ENCODE measurements at regions not wholly inside any gene's neighbourhood (a gene's known extent, or its start where the extent isn't known, plus 50 kb on each side); places are given as distances from the start of the nearest gene placed in this dataset.

DNA sequence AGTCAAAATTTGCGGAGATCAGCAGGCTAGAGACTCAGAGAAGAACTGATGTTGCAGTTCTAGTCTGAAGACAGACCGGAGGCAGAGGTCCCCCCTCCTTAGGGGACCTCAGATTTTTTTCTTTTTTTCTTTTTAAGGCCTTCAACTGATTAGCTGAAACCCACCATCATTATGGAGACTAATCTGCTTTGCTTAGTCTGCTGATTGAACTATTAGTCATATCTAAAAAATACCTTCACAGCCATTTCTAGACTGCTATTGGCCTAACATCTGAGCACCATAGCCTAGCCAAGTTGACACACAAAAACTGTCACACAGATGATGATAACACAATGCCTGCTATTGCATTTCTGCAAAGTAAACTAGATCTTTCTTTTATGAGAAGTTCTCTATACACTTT is 141.1 kb upstream of the TNFAIP3 start:
- DNase-seq: no peak
- TF ChIP-seq POLR2A (IDR thresholded peaks at IDR 0.05; ENCODE audit: low read length): no peak
- no peak for TF ChIP-seq GATA1 (IDR thresholded peaks at IDR 0.05; ENCODE audit: low read depth, low read length)

DNA sequence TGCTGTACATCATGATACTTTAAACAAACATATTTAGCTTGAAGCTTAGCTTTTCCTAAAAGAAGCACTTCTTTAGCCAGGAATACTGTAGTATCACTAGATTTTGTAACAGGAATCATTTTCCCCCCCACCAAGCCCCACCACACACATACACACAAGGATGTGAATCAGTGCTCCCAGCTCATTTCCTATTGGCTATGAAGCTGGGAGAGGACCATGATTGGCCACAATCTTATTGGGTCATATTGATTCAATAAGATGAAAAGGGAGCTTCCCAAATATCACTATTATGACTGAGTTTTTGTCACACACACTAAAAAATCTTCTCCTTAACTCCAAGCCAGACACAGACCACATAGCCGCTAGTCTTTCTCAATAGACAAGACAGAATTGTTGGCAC is 140.5 kb upstream of the TNFAIP3 start:
- TF ChIP-seq POLR2A (IDR thresholded peaks at IDR 0.05; ENCODE audit: low read length) (no peak), GATA1 (IDR thresholded peaks at IDR 0.05; ENCODE audit: low read depth, low read length) (no peak)
- no peak for DNase-seq

DNA sequence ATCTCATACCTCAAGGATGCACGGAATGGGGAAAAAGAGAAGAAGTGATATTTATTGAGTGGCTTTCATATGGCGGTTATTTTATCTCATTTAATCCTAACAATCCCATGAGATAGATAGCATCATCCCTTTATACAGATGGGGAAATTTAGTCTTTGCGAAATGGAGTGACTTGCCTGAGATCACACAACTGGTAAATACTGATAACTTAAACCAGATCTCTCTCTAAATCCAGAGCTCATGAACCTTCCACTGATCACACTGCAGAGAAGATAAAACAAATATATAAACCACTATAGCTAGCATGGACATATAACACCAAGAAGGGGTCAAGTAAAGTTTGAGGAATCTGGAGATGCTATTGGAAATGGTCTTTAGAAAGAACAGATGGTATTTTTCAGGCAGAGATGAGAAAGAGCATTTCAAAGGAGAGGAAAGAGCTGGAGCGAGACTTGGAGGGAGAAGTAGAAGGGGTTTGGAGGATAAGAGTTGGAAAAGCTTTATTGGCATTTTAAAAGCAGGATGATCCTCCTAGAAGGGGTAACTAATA is 139.8 kb upstream of the TNFAIP3 start:
- TF ChIP-seq GATA1 (IDR thresholded peaks at IDR 0.05; ENCODE audit: low read depth, low read length): no peak
- TF ChIP-seq POLR2A (IDR thresholded peaks at IDR 0.05; ENCODE audit: low read length): no peak

DNA sequence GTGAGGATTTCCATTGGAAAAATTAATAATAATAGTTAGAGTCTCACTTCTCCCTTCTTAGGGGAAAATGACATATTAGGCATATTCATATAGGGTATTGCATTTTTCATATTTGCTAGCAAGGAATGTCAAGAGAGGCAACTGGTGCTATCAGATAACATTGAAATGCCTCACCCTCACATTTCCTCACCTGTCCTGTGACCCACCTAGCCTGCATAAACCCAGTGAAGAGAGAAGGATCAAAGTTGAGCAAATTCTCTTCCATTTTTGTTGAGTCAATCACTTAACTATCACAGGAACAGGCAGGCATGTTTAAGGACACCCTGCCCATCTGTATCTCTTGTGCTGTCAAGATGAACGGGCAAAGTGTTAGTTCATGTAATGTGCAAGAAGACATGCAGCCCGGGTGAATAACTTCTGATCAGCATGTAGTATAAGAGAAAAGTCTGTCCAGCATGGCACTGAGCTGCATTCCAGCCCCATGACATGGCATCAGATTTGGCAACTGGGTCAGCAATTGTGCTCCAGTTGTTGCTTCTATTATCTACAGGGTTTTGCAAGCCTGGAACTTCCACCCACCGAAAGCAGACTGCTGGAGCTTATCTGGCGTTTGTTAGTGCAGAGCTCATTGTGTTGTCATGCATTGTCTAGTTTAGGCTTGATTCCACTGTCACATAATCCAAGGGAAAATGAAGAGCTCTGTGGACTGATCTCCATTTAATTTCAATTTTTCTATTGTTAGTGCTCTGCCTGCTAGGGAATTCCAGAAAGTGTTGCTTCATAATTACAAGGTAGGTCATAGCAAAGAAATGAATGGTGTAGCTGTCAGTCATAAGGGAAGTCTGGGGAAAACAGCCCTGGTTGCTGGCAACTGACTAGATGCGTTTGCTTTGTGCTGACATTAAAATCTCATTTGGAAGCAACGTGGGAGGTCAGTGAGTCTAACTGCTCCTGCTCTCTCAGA is 138.4 kb upstream of the TNFAIP3 start:
- TF ChIP-seq POLR2A (IDR thresholded peaks at IDR 0.05; ENCODE audit: low read length) (no peak), GATA1 (IDR thresholded peaks at IDR 0.05; ENCODE audit: low read depth, low read length) (no peak)
- DNase-seq: no peak

More for the DNA sequence above, 139.8 kb upstream of the TNFAIP3 start:
- DNase-seq: no peak

DNA sequence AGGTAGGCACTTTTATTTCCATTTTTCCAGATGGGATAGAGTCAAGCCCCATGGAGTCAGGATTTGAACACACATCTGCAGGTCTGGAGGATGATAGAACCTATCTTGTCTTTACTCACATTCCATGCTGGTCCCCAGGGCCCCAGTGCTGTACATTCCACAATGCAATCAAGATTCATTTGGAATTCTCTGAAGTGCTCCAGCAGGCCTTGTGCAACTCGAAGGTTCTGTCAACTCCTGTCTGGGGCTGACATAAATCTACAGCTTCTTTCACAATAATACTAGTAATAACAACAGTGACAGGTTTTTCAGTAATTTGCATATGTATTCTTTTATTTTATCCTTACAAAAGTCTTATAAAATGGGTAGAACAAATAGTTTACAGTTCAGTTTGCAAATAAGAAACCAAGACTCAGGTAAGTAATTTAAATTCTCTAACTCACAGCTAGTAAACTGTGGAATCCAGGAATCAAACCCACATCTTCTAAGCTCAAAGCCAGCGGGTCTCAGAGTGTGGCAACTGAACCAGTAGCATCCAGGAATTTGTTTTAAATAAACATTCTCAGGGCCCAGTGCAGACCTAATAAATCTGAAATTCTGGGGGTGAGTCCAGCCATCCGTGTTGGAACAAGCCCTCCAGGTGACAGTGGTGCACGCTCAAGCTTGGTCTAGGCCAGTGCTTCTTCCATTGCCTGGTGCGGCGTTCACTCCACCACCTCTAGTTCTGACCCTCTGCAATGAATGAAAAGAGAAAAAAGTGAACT is 137.0 kb upstream of the TNFAIP3 start:
- no peak for TF ChIP-seq POLR2A (IDR thresholded peaks at IDR 0.05; ENCODE audit: low read length)
- no peak for TF ChIP-seq GATA1 (IDR thresholded peaks at IDR 0.05; ENCODE audit: low read depth, low read length)
- no peak for DNase-seq

DNA sequence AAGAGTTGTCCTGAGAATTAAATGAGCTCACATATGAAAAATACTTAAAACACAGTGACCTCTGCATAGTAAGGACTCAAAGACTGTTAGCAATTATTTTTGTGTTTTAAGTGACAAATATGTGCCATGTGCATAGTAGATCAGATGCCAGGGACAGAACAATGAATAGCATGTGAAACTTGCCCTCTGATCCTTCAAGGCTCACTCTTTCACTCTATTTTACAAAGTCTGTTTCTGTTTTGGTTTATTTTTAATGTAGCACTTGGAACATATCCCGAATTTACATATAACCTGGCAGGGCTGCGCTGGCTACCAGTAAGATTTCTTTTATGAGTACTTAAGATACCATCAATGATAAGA is 135.5 kb upstream of the TNFAIP3 start:
- TF ChIP-seq GATA1 (IDR thresholded peaks at IDR 0.05; ENCODE audit: low read depth, low read length): no peak
- no peak for TF ChIP-seq POLR2A (IDR thresholded peaks at IDR 0.05; ENCODE audit: low read length)
- no peak for DNase-seq

DNA sequence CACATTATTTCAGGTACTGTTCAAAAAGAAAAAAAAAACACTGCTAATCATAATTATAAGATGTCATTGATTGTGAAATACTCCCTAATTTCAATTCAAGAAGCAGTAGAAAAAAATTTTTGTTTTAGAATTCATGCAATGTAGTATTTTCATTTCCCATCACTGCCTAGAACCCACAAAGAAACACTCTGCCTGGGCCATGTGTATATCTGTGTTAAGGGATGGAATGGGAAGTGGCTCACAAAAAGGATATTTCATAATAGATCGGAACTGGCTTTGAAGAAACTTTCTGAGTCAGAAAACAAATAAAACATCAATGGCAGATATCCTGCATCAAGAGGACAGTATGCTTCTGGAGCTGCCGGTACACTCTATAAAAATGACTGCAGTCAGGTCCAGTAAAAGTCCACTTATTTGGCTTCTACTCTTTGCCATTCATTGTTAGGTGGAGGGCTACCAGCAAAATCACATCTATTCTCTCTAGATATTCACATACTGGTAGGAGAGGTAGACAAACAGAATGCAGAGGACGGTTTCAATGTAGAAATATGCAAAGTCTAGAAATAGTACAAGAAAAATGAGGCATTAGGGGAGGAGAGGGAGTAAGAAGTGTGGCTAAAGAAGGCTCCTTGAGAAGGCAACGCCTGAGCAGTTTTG is 135.0 kb upstream of the TNFAIP3 start:
- TF ChIP-seq GATA1 (IDR thresholded peaks at IDR 0.05; ENCODE audit: low read depth, low read length) (no peak), POLR2A (IDR thresholded peaks at IDR 0.05; ENCODE audit: low read length) (no peak)
- no peak for DNase-seq

DNA sequence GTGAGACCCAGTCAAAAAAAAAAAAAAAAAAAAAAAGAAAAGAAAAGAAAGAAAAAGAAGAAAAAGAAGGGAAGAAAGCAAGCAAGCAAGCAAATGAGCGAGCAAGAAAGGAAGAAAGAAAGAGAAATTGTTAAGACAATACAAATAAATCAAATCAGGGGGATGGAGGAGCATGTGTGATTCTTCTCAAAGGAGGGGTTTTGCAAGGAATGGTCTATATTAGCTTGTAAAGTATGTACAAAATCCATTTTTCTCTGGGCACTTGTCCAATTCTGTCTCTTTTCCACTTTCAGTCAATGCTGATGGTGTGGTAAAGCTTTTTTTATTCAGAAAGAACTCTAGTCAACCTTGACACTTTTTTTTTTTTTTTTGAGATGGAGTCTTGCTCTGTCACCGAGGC is 133.7 kb upstream of the TNFAIP3 start:
- TF ChIP-seq POLR2A (IDR thresholded peaks at IDR 0.05; ENCODE audit: low read length) (no peak), GATA1 (IDR thresholded peaks at IDR 0.05; ENCODE audit: low read depth, low read length) (no peak)
- DNase-seq: no peak

DNA sequence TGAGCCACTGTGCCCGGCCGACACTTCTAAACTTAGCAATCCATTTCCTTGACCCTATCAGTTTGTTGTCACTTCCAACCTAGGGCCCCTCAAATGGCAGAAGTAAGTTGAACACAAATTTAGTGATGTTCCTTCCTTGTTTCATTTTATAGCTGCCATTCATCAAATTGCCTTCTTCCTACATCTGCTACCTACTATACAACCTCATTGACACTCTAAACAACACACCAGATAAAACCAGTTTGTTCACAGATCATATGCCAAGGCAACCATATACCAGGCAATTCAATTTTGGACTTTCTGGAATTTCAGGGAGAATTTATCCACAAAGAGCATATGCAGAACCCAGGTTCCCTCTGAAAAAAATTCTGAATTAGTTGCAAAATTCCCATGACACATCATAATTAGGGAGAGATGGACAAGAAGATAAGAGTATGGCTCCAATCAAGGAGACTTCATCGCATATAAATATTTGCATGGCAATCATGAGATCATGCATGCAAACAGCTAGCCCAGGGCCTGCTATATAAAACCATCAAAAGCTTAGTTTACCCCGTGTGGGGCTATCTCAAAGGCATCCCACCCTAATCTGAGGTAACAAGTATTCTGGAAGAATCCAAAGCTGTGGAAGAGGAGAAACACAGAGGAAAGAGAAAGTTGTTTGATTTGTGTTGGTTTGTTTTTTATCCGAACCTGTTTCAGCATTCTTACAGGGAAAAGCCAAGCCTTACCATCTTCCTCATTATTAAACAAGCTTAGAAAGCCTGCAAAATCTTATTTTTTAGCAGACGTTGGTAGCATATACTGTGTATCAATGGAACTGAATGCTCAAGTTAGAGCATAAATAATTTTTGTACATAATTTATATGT is 132.8 kb upstream of the TNFAIP3 start:
- TF ChIP-seq GATA1 (IDR thresholded peaks at IDR 0.05; ENCODE audit: low read depth, low read length) (no peak), POLR2A (IDR thresholded peaks at IDR 0.05; ENCODE audit: low read length) (no peak)
- DNase-seq: no peak

DNA sequence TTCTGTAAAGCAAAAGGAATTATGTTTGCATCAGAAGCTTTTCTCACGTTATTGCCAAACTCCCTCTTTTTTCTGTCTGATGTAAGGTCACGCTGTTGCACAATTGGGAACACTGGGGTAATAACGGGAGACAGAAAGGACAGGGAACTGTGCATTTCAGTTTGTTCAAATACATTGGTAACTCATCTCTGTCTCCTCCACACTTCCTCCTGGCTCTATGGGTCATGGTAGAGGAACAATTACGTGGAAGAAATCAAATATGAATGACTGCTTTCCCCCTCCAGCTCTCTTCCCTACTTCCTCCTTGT is 132.2 kb upstream of the TNFAIP3 start:
- DNase-seq: no peak
- TF ChIP-seq GATA1 (IDR thresholded peaks at IDR 0.05; ENCODE audit: low read depth, low read length): no peak
- no peak for TF ChIP-seq POLR2A (IDR thresholded peaks at IDR 0.05; ENCODE audit: low read length)

DNA sequence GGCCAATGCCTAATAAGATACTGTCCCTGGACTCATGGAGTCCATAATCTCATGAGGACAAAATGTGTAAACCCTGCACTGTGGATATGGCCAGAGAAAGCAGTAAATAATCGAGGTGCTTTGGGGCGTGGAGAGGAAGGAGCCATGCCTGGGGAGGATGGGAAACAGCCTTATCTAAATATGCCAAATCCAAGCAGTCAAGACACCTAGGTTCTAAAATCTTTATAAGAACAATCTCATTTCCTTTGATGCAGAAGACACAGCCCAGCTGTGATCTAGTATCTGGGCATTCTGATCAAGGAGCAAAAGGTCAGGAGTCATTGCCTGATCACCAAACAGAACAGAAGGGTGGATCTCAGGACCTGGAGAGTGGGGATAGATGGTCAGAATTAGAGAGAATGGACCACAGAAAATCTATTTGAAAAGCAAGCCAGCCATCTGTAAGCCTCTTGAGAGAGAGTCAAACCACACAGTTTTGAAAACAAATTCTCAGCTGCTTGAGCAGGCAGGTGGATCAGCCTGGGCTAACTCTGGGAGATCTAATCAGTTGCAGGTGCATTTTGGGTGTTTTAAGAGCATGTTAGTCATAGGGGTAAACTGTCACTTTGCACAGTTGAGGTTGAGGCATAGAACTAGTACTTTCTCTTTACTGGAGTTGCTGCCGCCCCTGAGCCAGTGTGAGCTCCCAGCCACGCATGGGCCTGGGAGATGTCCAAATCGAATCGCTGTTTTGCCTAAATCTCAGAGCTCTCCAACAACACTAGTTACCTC is 130.8 kb upstream of the TNFAIP3 start:
- DNase-seq: no peak
- TF ChIP-seq GATA1 (IDR thresholded peaks at IDR 0.05; ENCODE audit: low read depth, low read length) (no peak), POLR2A (IDR thresholded peaks at IDR 0.05; ENCODE audit: low read length) (no peak)

DNA sequence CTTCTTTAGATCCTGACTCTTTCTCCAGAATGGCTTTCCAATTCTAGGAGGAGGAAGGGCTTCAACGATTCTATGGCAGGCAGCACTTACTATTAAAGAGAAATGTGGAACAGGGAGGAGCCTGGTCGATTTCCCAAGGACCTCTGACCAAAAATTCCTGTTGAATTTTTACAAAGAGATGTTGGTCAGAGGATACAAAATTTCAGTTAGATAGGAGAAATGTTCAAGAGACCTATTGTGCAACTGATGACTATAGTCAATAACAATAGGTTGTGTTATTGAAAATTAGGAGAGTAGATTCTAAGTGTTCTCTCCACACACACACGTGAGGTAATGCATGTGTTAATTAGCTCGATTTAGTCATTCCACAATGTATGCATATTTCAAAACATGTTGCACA is 130.1 kb upstream of the TNFAIP3 start:
- DNase-seq: no peak
- TF ChIP-seq GATA1 (IDR thresholded peaks at IDR 0.05; ENCODE audit: low read depth, low read length) (no peak), POLR2A (IDR thresholded peaks at IDR 0.05; ENCODE audit: low read length) (no peak)
